ENCODE measurements at regions not wholly inside any gene's neighbourhood (a gene's known extent, or its start where the extent isn't known, plus 50 kb on each side); places are given as distances from the start of the nearest gene placed in this dataset.

DNA sequence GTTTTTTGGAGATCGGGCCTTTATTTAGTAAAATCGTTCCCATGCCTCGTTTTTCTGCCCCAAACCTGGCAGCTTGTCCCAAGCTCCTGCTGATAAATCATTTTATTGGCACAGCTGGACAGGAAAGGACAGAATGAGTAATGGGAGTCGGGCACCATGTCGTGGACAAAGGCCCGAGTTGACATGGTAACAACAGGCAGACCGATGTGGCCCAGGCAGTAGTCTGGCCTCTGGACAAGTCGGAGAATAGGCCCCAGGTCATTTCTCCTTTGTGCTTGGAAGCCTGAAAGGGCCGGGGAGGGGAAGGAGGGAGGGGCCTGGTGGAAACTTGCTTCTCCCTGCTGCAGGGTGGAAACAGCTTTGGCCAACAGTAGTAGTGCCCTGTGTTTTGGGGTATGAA is 234.9 kb downstream of the SUDS3 start:
- no peak for TF ChIP-seq POLR2AphosphoS5 (IDR thresholded peaks at IDR 0.05; ENCODE audit: low read depth, low read length)
- FAIRE-seq (no peak), DNase-seq (ENCODE audit: insufficient read length, low spot score) (no peak)

DNA sequence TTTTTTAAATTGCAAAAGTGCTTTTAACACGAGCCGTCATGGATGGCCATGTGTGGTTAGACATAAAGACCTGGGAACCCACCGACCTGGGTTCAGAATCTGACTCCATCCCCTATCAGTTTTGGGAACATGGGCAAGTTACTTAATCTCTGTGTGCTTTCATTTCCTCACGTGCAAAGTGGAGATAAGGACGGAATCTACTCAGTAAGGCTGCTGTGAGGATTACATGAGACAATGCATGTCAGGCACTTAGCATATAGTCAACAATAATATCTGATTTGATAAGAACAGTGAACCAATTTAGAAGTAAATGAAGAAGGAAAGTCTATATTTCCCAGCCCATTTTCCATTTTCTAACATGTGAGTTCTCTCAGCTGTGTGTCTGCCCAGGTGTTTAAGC is 235.4 kb downstream of the SUDS3 start:
- FAIRE-seq = no peak
- TF ChIP-seq PAX5 (IDR thresholded peaks at IDR 0.05; ENCODE audit: insufficient read depth, low read length, severe bottlenecking) = no peak
- DNase-seq (ENCODE audit: insufficient read length, low spot score) = no peak

DNA sequence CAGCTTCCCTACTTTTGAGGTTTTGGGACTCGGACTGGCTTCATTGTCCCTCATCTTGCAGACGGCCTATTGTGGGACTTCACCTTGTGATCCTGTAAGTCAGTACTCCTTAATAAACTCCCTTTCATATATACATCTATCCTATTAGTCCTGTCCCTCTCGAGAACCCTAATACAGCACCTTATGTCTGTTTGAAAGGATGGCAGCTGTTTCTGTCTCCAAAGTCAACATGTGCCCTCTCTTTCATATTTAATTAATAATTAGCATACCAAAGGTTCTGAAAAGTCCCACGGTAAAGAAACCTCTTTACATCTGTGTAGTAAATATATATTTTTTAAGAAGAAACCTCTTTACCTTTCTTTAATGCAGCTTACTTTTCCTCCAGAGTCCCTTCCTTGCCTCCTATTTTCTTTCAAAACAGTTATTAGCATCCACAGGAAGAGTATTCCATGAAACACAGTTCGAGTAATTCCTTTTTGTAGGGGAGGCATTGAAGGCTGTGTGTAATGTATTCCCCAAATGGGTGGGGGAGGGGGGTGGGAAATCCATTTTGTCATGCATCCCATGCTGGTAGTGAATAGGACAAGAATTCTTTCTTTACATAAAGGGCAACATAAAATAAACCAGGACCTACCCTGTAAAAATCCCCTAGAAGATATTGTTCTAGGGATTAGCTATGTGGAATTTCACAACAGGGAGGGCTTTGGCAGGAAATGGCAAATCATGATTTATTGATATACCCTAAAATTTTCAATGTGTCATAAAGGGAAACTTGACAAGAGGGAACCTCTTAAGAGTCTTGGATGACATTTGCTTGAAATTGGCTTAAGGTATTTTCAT is 241.5 kb downstream of the SUDS3 start:
- TF ChIP-seq TAF1 (IDR thresholded peaks at IDR 0.05; ENCODE audit: low read depth, low read length) = no peak
- TF ChIP-seq POU2F2 (IDR thresholded peaks at IDR 0.05; ENCODE audit: low read depth, low read length) = no peak
- no peak for TF ChIP-seq PAX5 (IDR thresholded peaks at IDR 0.05; ENCODE audit: insufficient read depth, low read length, severe bottlenecking)
- no peak for TF ChIP-seq POLR2A (IDR thresholded peaks at IDR 0.05; ENCODE audit: low read depth, low read length)
- no peak for TF ChIP-seq SPI1 (IDR thresholded peaks at IDR 0.05; ENCODE audit: low read depth, low read length)
- TF ChIP-seq POLR2AphosphoS5 (IDR thresholded peaks at IDR 0.05; ENCODE audit: low read depth, low read length) = no peak
- FAIRE-seq (no peak), DNase-seq (ENCODE audit: insufficient read length, low spot score) (no peak)

DNA sequence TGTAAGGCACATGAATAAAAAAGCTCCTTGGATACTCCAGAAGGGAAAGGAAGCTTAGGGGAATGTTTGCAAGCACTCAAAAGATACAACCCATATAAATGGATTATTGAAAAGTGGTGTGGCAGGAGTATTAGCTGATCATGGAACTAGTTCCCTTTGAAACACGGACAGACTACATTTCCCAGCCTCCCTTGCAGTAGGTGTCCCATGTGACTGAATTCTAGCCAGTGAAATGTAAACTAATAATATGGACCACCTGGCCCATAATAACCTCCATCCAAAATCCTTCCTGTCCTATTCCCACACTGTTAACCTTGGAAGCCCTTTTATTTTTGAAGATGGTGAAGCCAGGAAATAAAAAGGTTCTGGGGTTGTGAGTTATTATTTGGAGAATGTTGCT is 242.3 kb downstream of the SUDS3 start:
- FAIRE-seq = no peak
- DNase-seq (ENCODE audit: insufficient read length, low spot score) = no peak
- TF ChIP-seq POU2F2 (IDR thresholded peaks at IDR 0.05; ENCODE audit: low read depth, low read length) (no peak), POLR2AphosphoS5 (IDR thresholded peaks at IDR 0.05; ENCODE audit: low read depth, low read length) (no peak), POLR2A (IDR thresholded peaks at IDR 0.05; ENCODE audit: low read depth, low read length) (no peak), SPI1 (IDR thresholded peaks at IDR 0.05; ENCODE audit: low read depth, low read length) (no peak), TAF1 (IDR thresholded peaks at IDR 0.05; ENCODE audit: low read depth, low read length) (no peak), PAX5 (IDR thresholded peaks at IDR 0.05; ENCODE audit: insufficient read depth, low read length, severe bottlenecking) (no peak)

- TF ChIP-seq POLR2AphosphoS5 (IDR thresholded peaks at IDR 0.05; ENCODE audit: low read depth, low read length) (no peak), POU2F2 (IDR thresholded peaks at IDR 0.05; ENCODE audit: low read depth, low read length) (no peak), PAX5 (IDR thresholded peaks at IDR 0.05; ENCODE audit: insufficient read depth, low read length, severe bottlenecking) (no peak), SPI1 (IDR thresholded peaks at IDR 0.05; ENCODE audit: low read depth, low read length) (no peak), POLR2A (IDR thresholded peaks at IDR 0.05; ENCODE audit: low read depth, low read length) (no peak), TAF1 (IDR thresholded peaks at IDR 0.05; ENCODE audit: low read depth, low read length) (no peak)
- DNase-seq (ENCODE audit: insufficient read length, low spot score) = no peak
- no peak for FAIRE-seq
Observed at GRCh38 chr12:118625050-118625675, 248.8 kb downstream of the SUDS3 start.

- no peak for TF ChIP-seq SPI1 (IDR thresholded peaks at IDR 0.05; ENCODE audit: low read depth, low read length)
- no peak for TF ChIP-seq TAF1 (IDR thresholded peaks at IDR 0.05; ENCODE audit: low read depth, low read length)
- TF ChIP-seq POLR2AphosphoS5 (IDR thresholded peaks at IDR 0.05; ENCODE audit: low read depth, low read length) = no peak
- no peak for TF ChIP-seq PAX5 (IDR thresholded peaks at IDR 0.05; ENCODE audit: insufficient read depth, low read length, severe bottlenecking)
- no peak for TF ChIP-seq POLR2A (IDR thresholded peaks at IDR 0.05; ENCODE audit: low read depth, low read length)
- no peak for TF ChIP-seq POU2F2 (IDR thresholded peaks at IDR 0.05; ENCODE audit: low read depth, low read length)
- DNase-seq (ENCODE audit: insufficient read length, low spot score) (no peak), FAIRE-seq (no peak)
Observed at GRCh38 chr12:118633071-118633470, 256.7 kb downstream of the SUDS3 start.

GRCh38 chr12:118635276-118635675 is 258.9 kb downstream of the SUDS3 start:
- FAIRE-seq = no peak
- TF ChIP-seq PAX5 (IDR thresholded peaks at IDR 0.05; ENCODE audit: insufficient read depth, low read length, severe bottlenecking) (no peak), TAF1 (IDR thresholded peaks at IDR 0.05; ENCODE audit: low read depth, low read length) (no peak), POU2F2 (IDR thresholded peaks at IDR 0.05; ENCODE audit: low read depth, low read length) (no peak), POLR2AphosphoS5 (IDR thresholded peaks at IDR 0.05; ENCODE audit: low read depth, low read length) (no peak), POLR2A (IDR thresholded peaks at IDR 0.05; ENCODE audit: low read depth, low read length) (no peak), SPI1 (IDR thresholded peaks at IDR 0.05; ENCODE audit: low read depth, low read length) (no peak)
- DNase-seq (ENCODE audit: insufficient read length, low spot score) = no peak

DNA sequence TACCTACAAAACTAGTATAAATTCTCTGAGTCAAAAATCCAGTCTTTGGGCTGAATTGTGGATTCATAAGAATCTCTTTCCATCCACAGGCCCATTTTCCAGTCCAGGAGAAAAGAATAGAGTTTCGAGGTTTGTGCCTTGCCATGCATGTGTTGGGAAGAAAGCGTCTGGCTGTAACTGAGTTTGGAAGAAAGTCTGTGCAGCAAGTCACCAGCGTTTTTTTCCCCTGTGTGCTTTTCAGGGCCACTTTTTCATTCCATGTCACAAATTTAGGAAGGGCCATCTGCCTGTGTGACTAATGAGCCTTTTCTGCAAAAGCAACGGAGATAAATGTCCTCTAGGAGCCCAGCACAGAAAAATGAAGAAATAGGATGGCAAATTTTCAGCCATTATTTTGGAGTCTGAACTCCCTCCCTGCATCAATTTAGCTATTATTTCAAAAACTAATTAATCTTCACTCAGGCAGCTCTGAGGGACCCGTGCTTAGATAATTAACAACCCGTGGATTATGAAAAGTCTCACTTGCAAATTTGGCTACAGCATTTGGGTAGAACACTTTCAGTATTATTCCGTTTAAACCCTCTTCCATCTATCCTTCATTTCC is 261.5 kb downstream of the SUDS3 start:
- FAIRE-seq (no peak), DNase-seq (ENCODE audit: insufficient read length, low spot score) (no peak)
- TF ChIP-seq POLR2A (IDR thresholded peaks at IDR 0.05; ENCODE audit: low read depth, low read length) = no peak
- no peak for TF ChIP-seq SPI1 (IDR thresholded peaks at IDR 0.05; ENCODE audit: low read depth, low read length)
- TF ChIP-seq POU2F2 (IDR thresholded peaks at IDR 0.05; ENCODE audit: low read depth, low read length) = no peak
- no peak for TF ChIP-seq PAX5 (IDR thresholded peaks at IDR 0.05; ENCODE audit: insufficient read depth, low read length, severe bottlenecking)
- no peak for TF ChIP-seq TAF1 (IDR thresholded peaks at IDR 0.05; ENCODE audit: low read depth, low read length)
- TF ChIP-seq POLR2AphosphoS5 (IDR thresholded peaks at IDR 0.05; ENCODE audit: low read depth, low read length) = no peak

DNA sequence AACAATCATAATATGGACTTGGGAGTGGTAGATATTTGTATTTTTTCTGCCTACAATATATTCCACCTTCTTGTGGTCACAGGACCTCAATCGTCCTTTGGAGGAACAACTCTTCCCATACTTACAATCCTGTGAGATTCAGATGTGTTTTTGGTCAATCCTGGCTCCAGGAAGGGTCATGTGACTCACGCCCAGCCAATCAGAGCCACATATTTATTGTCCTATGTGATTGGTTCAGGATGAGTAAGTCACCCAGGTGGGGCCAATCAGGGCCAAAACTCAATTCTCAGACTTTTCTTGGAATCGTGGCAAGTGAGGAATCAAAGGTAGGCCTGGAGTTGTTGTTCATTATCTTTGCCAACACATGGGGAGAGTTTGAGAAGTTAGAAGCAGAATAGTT is 264.9 kb downstream of the SUDS3 start:
- FAIRE-seq (no peak), DNase-seq (ENCODE audit: insufficient read length, low spot score) (no peak)
- TF ChIP-seq POLR2AphosphoS5 (IDR thresholded peaks at IDR 0.05; ENCODE audit: low read depth, low read length) (no peak), SPI1 (IDR thresholded peaks at IDR 0.05; ENCODE audit: low read depth, low read length) (no peak), POU2F2 (IDR thresholded peaks at IDR 0.05; ENCODE audit: low read depth, low read length) (no peak), POLR2A (IDR thresholded peaks at IDR 0.05; ENCODE audit: low read depth, low read length) (no peak), PAX5 (IDR thresholded peaks at IDR 0.05; ENCODE audit: insufficient read depth, low read length, severe bottlenecking) (no peak), TAF1 (IDR thresholded peaks at IDR 0.05; ENCODE audit: low read depth, low read length) (no peak)

Measured in GM12891 (cell line).